SK-N-SH (cell line): ENCODE measurements at regions not wholly inside any gene's neighbourhood (a gene's known extent, or its start where the extent isn't known, plus 50 kb on each side); places are given as distances from the start of the nearest gene placed in this dataset.
A peak's percentile ranks its signal among the peaks of the same experiment; 100 is the strongest.

Experiments
- CTCF ChIA-PET: fragments of 300-600, 350-600 bp; formaldehyde crosslinking; extraction: SDS; loops from one replicate; lab custom pipeline; 2021; lab: Yijun Ruan, JAX
- POLR2A ChIA-PET: fragments of 350-600 bp; sonication (Branson Sonifier 250); formaldehyde crosslinking; extraction: SDS; loops from one replicate; lab custom pipeline; 2020; ENCODE audit warnings: antibody characterized with exemption, inconsistent platforms; lab: Yijun Ruan, JAX
- DNase-seq: peaks from one replicate; pipeline ENCODE4 v3.0.0; 2012
- H2AFZ ChIP-seq: fragments of 200-600 bp; sonication (generic); 2 replicates; pipeline ENCODE4 v1.8.1; 2016; ENCODE audit warnings: antibody characterized with exemption, mild to moderate bottlenecking, low read depth
- H3F3A ChIP-seq: fragments of 200-600 bp; sonication (generic); replicated peaks from 2 replicates; pipeline ENCODE3; 2016; ENCODE audit warnings: antibody characterized with exemption, mild to moderate bottlenecking; ENCODE audit not compliant: insufficient read depth
- H3K27ac ChIP-seq, 2 experiments: fragments of 200-500 bp in 1 of 2; fragments of 200-600 bp in 1 of 2; sonication (Bioruptor generic) in 1 of 2; sonication (generic), shearing (Covaris generic) in 1 of 2; 2 replicates each; pipeline versions ENCODE4 v1.5.1 to v1.6.1; 2014 to 2016; ENCODE audit warnings: low read depth in 2 of 2, inconsistent platforms in 1 of 2, low read length in 1 of 2, mild to moderate bottlenecking in 1 of 2, mixed read lengths in 1 of 2
- H3K27me3 ChIP-seq: fragments of 200-600 bp; sonication (generic), shearing (Covaris generic); 2 replicates; pipeline ENCODE4 v1.6.1; 2016; ENCODE audit warnings: mixed run types; ENCODE audit not compliant: insufficient read depth
- H3K36me3 ChIP-seq, 2 experiments: fragments of 200-500 bp in 1 of 2; fragments of 200-600 bp in 1 of 2; sonication (Bioruptor generic) in 1 of 2; sonication (generic) in 1 of 2; replicated peaks in 1 of 2; 2 replicates each; pipeline versions ENCODE3 to v1.5.1; 2014 to 2016; ENCODE audit warnings: low read length in 1 of 2, mild to moderate bottlenecking in 1 of 2; ENCODE audit not compliant: insufficient read depth in 2 of 2, control insufficient read depth in 1 of 2
- H3K4me1 ChIP-seq, 2 experiments: fragments of 200-500 bp in 1 of 2; fragments of 200-600 bp in 1 of 2; sonication (Bioruptor generic) in 1 of 2; sonication (generic), shearing (Covaris generic) in 1 of 2; 2 replicates each; pipeline versions ENCODE4 v1.5.1 to v1.6.1; 2014 to 2016; ENCODE audit warnings: low read depth in 1 of 2, low read length in 1 of 2, mixed run types in 1 of 2; ENCODE audit not compliant: insufficient read depth in 2 of 2, control insufficient read depth in 1 of 2
- H3K4me2 ChIP-seq: fragments of 200-600 bp; sonication (generic), shearing (Covaris generic); 2 replicates; pipeline ENCODE4 v1.6.1; 2017; ENCODE audit warnings: mixed run types
- H3K4me3 ChIP-seq, 2 experiments: fragments of 200-500 bp in 1 of 2; fragments of 200-600 bp in 1 of 2; sonication (Bioruptor generic) in 1 of 2; sonication (generic), shearing (Covaris generic) in 1 of 2; 2 replicates each; pipeline versions ENCODE4 v1.5.1 to v1.8.1; 2014 to 2016; ENCODE audit warnings: low read depth in 2 of 2, inconsistent platforms in 1 of 2, low read length in 1 of 2, mild to moderate bottlenecking in 1 of 2, mixed read lengths in 1 of 2, moderate library complexity in 1 of 2
- H3K79me2 ChIP-seq: fragments of 200-600 bp; sonication (generic); 2 replicates; pipeline ENCODE4 v1.8.1; 2017; ENCODE audit warnings: mild to moderate bottlenecking; ENCODE audit not compliant: insufficient read depth
- H3K9ac ChIP-seq: fragments of 200-600 bp; sonication (generic); 2 replicates; pipeline ENCODE4 v1.6.1; 2017; ENCODE audit warnings: mixed run types
- H3K9me2 ChIP-seq: fragments of 200-600 bp; sonication (generic); 2 replicates; pipeline ENCODE4 v1.6.1; 2017; ENCODE audit warnings: mixed run types
- H3K9me3 ChIP-seq: fragments of 200-600 bp; sonication (generic); 2 replicates; pipeline ENCODE4 v1.6.1; 2017; ENCODE audit warnings: mixed run types, mild to moderate bottlenecking, moderate library complexity
- H4K20me1 ChIP-seq: fragments of 200-600 bp; sonication (generic); 2 replicates; pipeline ENCODE4 v1.6.1; 2017; ENCODE audit warnings: mild to moderate bottlenecking, mixed run types; ENCODE audit not compliant: insufficient read depth
- CHD2 ChIP-seq: fragments of 150-350 bp; IDR thresholded peaks from 2 replicates; pipeline ENCODE4 v1.6.1; 2018; ENCODE audit warnings: low read length; ENCODE audit not compliant: partially characterized antibody
- ELF1 ChIP-seq: IDR thresholded peaks from 2 replicates; pipeline ENCODE4 v1.4.0; 2012
- FOXJ3 ChIP-seq: sonication (generic); formaldehyde crosslinking; IDR thresholded peaks from 2 replicates; pipeline ENCODE4 v1.5.1; 2020; ENCODE audit warnings: mild to moderate bottlenecking, missing genetic modification reagents
- FOXM1 ChIP-seq: IDR thresholded peaks from 2 replicates; pipeline ENCODE4 v1.4.0; 2012; ENCODE audit warnings: low read depth, mild to moderate bottlenecking
- GATA2 ChIP-seq: sonication (generic); formaldehyde crosslinking; IDR thresholded peaks from 2 replicates; pipeline ENCODE4 v1.5.0; 2020; ENCODE audit warnings: mild to moderate bottlenecking, missing genetic modification reagents
- MEF2A ChIP-seq: IDR thresholded peaks from 2 replicates; pipeline ENCODE4 v1.4.0; 2012; ENCODE audit warnings: low read depth, borderline replicate concordance
- MXI1 ChIP-seq: IDR thresholded peaks from 2 replicates; pipeline ENCODE4 v1.6.1; 2012; ENCODE audit warnings: mild to moderate bottlenecking, low read depth, low read length, improper control_type of control experiment
- NRF1 ChIP-seq: IDR thresholded peaks from 2 replicates; pipeline ENCODE4 v1.6.1; 2012; ENCODE audit warnings: low read depth, mild to moderate bottlenecking, low read length
- RAD21 ChIP-seq: IDR thresholded peaks from 2 replicates; pipeline ENCODE4 v1.6.1; 2012; ENCODE audit warnings: mild to moderate bottlenecking, low read length
- RCOR1 ChIP-seq: fragments of 150-350 bp; IDR thresholded peaks from 2 replicates; pipeline ENCODE4 v1.6.1; 2017; ENCODE audit warnings: antibody characterized with exemption, low read length
- REST ChIP-seq: IDR thresholded peaks from 2 replicates; pipeline ENCODE4 v1.6.1; 2012; ENCODE audit warnings: mild to moderate bottlenecking, low read depth, low read length, moderate library complexity
- RFX5 ChIP-seq: IDR thresholded peaks from 2 replicates; pipeline ENCODE4 v1.6.1; 2012; ENCODE audit warnings: mild to moderate bottlenecking, improper control_type of control experiment, low read length
- RXRA ChIP-seq: IDR thresholded peaks from 2 replicates; pipeline ENCODE4 v1.4.0; 2012; ENCODE audit warnings: low read depth, mild to moderate bottlenecking, borderline replicate concordance
- SIN3A ChIP-seq: IDR thresholded peaks from 2 replicates; pipeline ENCODE4 v1.6.1; 2012; ENCODE audit warnings: low read depth, mild to moderate bottlenecking, low read length, moderate library complexity, borderline replicate concordance
- USF2 ChIP-seq: fragments of 150-350 bp; IDR thresholded peaks from 2 replicates; pipeline ENCODE4 v1.6.1; 2017; ENCODE audit warnings: antibody characterized with exemption, low read length, low read depth, borderline replicate concordance
- whole genome bisulfite sequencing: methylation state at CpG from one replicate; pipeline ENCODE4 v1.1.6; 2017; ENCODE audit warnings: low lambda C conversion rate; 5-methylcytosine and 5-hydroxymethylcytosine counted together
- TF ChIP-seq, protein P1 (sequence below): fragments of 150-350 bp; IDR thresholded peaks from 2 replicates; pipeline ENCODE4 v1.6.1; 2016; ENCODE audit warnings: mild to moderate bottlenecking, low read depth, low read length
- TF ChIP-seq, protein P2 (sequence below): IDR thresholded peaks from 2 replicates; pipeline ENCODE4; 2012
- TF ChIP-seq, protein P3 (sequence below): fragments of 200-600 bp; sonication (generic); IDR thresholded peaks from 2 replicates; pipeline ENCODE4 v1.6.1; 2017; ENCODE audit warnings: antibody characterized with exemption, mild to moderate bottlenecking, moderate library complexity

DNA sequence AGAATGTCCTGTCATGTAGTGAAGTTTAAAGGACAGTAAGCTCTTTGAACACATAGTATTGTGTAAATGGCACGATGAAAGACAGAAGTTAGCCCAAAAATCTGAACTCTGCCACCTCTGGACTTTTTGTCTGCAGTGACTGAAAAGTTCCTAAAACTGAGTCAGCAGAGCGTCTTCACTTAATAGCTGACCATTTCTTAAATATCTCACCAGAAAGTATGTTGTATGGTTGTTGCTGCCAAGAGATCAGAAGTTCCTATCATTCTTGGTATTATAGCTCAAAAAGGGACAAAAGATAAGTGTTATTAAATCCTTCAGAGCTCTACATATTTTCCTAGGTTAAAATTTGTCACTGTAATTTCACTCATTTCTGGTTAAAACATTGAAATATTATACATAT is 1003.0 kb downstream of the TTLL7 start:
- Histone ChIP-seq H3K9me2 (no peaks in the 10 kb centered on the region), H3F3A (peaks cover 14% of the 10 kb centered on the region)

More for the DNA sequence above, 1003.0 kb downstream of the TTLL7 start:
- CTCF ChIA-PET: no interaction called here
- Histone ChIP-seq H3K27me3 (no peaks in the 10 kb centered on the region), H3K9me3 (no peaks in the 10 kb centered on the region), H3K79me2 (no peaks in the 10 kb centered on the region), H3K9ac (no peak overlapping the region), H3K4me3 (no peak overlapping the region), H3K27ac (peak overlapping the region; percentile 28 to 30; a peak in 3 of 4 replicates)
- WGBS: 44% methylated on average over 2 of the region's 2 CpGs
- TF ChIP-seq, protein P1, sequence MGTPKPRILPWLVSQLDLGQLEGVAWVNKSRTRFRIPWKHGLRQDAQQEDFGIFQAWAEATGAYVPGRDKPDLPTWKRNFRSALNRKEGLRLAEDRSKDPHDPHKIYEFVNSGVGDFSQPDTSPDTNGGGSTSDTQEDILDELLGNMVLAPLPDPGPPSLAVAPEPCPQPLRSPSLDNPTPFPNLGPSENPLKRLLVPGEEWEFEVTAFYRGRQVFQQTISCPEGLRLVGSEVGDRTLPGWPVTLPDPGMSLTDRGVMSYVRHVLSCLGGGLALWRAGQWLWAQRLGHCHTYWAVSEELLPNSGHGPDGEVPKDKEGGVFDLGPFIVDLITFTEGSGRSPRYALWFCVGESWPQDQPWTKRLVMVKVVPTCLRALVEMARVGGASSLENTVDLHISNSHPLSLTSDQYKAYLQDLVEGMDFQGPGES: no peak
- TF ChIP-seq MEF2A (no peak), USF2 (no peak), RXRA (no peak), FOXJ3 (CRISPR knock-in tag) (no peak), FOXM1 (no peak), NRF1 (no peak), RFX5 (no peak), MXI1 (no peak), RCOR1 (no peak), SIN3A (no peak), ELF1 (no peak), CHD2 (no peak), REST (no peak), RAD21 (no peak), GATA2 (no peak)
- TF ChIP-seq, protein P2, sequence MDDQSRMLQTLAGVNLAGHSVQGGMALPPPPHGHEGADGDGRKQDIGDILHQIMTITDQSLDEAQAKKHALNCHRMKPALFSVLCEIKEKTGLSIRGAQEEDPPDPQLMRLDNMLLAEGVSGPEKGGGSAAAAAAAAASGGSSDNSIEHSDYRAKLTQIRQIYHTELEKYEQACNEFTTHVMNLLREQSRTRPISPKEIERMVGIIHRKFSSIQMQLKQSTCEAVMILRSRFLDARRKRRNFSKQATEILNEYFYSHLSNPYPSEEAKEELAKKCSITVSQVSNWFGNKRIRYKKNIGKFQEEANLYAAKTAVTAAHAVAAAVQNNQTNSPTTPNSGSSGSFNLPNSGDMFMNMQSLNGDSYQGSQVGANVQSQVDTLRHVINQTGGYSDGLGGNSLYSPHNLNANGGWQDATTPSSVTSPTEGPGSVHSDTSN: no peak
- TF ChIP-seq, protein P3, sequence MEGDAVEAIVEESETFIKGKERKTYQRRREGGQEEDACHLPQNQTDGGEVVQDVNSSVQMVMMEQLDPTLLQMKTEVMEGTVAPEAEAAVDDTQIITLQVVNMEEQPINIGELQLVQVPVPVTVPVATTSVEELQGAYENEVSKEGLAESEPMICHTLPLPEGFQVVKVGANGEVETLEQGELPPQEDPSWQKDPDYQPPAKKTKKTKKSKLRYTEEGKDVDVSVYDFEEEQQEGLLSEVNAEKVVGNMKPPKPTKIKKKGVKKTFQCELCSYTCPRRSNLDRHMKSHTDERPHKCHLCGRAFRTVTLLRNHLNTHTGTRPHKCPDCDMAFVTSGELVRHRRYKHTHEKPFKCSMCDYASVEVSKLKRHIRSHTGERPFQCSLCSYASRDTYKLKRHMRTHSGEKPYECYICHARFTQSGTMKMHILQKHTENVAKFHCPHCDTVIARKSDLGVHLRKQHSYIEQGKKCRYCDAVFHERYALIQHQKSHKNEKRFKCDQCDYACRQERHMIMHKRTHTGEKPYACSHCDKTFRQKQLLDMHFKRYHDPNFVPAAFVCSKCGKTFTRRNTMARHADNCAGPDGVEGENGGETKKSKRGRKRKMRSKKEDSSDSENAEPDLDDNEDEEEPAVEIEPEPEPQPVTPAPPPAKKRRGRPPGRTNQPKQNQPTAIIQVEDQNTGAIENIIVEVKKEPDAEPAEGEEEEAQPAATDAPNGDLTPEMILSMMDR: no peak
- TF ChIP-seq, all 33 proteins: peak for 0
- Histone ChIP-seq H3K4me2 (no peak overlapping the region), H3K36me3 (no peaks in the 10 kb centered on the region), H2AFZ (peak overlapping the region; percentile 52; the same call in 1 of the 2 replicates), H3K4me1 (peaks cover 0 to 5% of the 10 kb centered on the region in 2 experiments; a peak in 2 of 4 replicates), H4K20me1 (no peaks in the 10 kb centered on the region)
- POLR2A ChIA-PET: no interaction called here
- DNase-seq: no peak
